Upper lobe of left lung (tissue), 6 donors: ENCODE measurements at regions not wholly inside any gene's neighbourhood (a gene's known extent, or its start where the extent isn't known, plus 50 kb on each side); places are given as distances from the start of the nearest gene placed in this dataset.

Experiments used
- ATAC-seq, 2 donors: fragments of 200-7000 bp; cut with Tn5 transposase; one replicate each; pipeline ENCODE4 v1.9.1; 2022; ENCODE audit warnings: mild to moderate bottlenecking in 2 of 2, moderate library complexity in 2 of 2; ENCODE audit not compliant: low FRiP score in 2 of 2
- DNase-seq, 2 donors: peaks; one replicate each; pipeline ENCODE4 v3.0.0-alpha.2; 2019 to 2020
- H3K27ac ChIP-seq, 4 donors: fragments of 200-600 bp; sonication (generic); one replicate each; pipeline ENCODE4 v1.5.1; 2016 to 2019
- H3K27me3 ChIP-seq, 4 donors: fragments of 200-600 bp; sonication (generic); one replicate each; pipeline ENCODE4 v1.5.1; 2017 to 2019
- H3K36me3 ChIP-seq, 4 donors: fragments of 200-600 bp; sonication (generic); one replicate each; pipeline ENCODE4 v1.5.1; 2016 to 2019
- H3K4me1 ChIP-seq, 4 donors: fragments of 200-600 bp; sonication (generic); one replicate each; pipeline ENCODE4 v1.5.1; 2018 to 2019
- H3K4me3 ChIP-seq, 4 donors: fragments of 200-600 bp; sonication (generic); one replicate each; pipeline ENCODE4 v1.5.1; 2017 to 2019; ENCODE audit warnings: mild to moderate bottlenecking in 2 of 4, moderate library complexity in 1 of 4
- H3K9me3 ChIP-seq, 4 donors: fragments of 200-600 bp; sonication (generic); one replicate each; pipeline ENCODE4 v1.5.1; 2018 to 2019
- CTCF ChIP-seq, 6 experiments: fragments of 450-650 bp in 4 of 6; fragments of 200-600 bp in 2 of 6; sonication (generic) in 2 of 6; IDR thresholded peaks; one replicate each; pipeline ENCODE4 v1.5.1; 2016 to 2019; ENCODE audit warnings: antibody characterized with exemption in 6 of 6
- EP300 ChIP-seq, 4 donors: sonication (generic); formaldehyde crosslinking; IDR thresholded peaks; one replicate each; pipeline ENCODE4 v1.5.1; 2017; ENCODE audit warnings: antibody characterized with exemption in 4 of 4, control low read depth in 2 of 4
- POLR2A ChIP-seq, 4 donors: fragments of 450-650 bp; IDR thresholded peaks; one replicate each; pipeline ENCODE4 v1.5.1; 2016 to 2017; ENCODE audit warnings: antibody characterized with exemption in 4 of 4, mild to moderate bottlenecking in 2 of 4
- POLR2AphosphoS5 ChIP-seq, 2 donors: sonication (generic); formaldehyde crosslinking; IDR thresholded peaks; one replicate each; pipeline ENCODE4 v1.5.1; 2017; ENCODE audit warnings: antibody characterized with exemption in 2 of 2
- WGBS, 2 donors: methylation state at CpG; one replicate each; pipeline ENCODE4 v1.1.5; 2017 to 2018; 5-methylcytosine and 5-hydroxymethylcytosine counted together
- donor health status: DM: no; HTN: no; CAD: no; lungs with moderate emphysema.
- donor health status: DM: no; HTN: yes; CAD: no; lungs with severe emphysema.

GRCh38 chr13:103443604-103444003 lies 377.4 kb upstream of the SLC10A2 start:
- H3K9me3 ChIP-seq: no peaks in the 10 kb centered on the region
- H3K4me1 ChIP-seq: no peaks in the 10 kb centered on the region
- 67 to 72% methylated on average over 4 of the region's 4 CpGs for WGBS, 2 donors
- H3K4me3 ChIP-seq: no peak overlapping the region
- H3K27ac ChIP-seq: no peak overlapping the region
- DNase-seq (no peak), ATAC-seq (no peak)
- TF ChIP-seq POLR2A (IDR thresholded peaks at IDR 0.05): no peak
- TF ChIP-seq CTCF (IDR thresholded peaks at IDR 0.05): no peak
- no peak for TF ChIP-seq POLR2AphosphoS5 (IDR thresholded peaks at IDR 0.05)
- no peak for TF ChIP-seq EP300 (IDR thresholded peaks at IDR 0.05)
- H3K36me3 ChIP-seq: no peaks in the 10 kb centered on the region
- no peaks in the 10 kb centered on the region for H3K27me3 ChIP-seq

DNA sequence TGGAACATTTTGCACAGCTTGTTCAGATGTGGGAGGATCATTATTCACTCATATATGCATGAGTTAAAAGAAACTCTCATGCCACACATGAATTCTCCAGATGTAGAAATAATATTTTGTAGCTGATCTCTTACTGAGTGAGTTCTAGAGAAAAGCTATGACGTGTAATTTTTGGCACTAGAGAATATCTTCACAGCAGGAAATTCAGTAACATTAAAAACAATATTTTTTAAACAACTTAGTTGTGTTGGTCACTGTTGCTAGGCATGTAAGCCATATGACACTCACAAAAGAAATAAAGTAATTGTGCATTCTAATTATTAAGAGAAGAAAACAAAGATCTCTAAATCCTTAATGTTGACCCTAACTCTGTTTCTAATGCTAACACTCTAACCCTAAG lies 371.4 kb upstream of the SLC10A2 start:
- no peak overlapping the region for H3K27ac ChIP-seq
- no peaks in the 10 kb centered on the region for H3K4me1 ChIP-seq
- DNase-seq: no peak
- TF ChIP-seq EP300 (IDR thresholded peaks at IDR 0.05) (no peak), POLR2AphosphoS5 (IDR thresholded peaks at IDR 0.05) (no peak), POLR2A (IDR thresholded peaks at IDR 0.05) (no peak), CTCF (IDR thresholded peaks at IDR 0.05) (no peak)
- no peaks in the 10 kb centered on the region for H3K27me3 ChIP-seq
- no peaks in the 10 kb centered on the region for H3K9me3 ChIP-seq
- no peak overlapping the region for H3K4me3 ChIP-seq
- ATAC-seq: no peak
- WGBS, 2 donors: 62 to 83% methylated on average over 1 of the region's 1 CpG
- H3K36me3 ChIP-seq: no peaks in the 10 kb centered on the region

DNA sequence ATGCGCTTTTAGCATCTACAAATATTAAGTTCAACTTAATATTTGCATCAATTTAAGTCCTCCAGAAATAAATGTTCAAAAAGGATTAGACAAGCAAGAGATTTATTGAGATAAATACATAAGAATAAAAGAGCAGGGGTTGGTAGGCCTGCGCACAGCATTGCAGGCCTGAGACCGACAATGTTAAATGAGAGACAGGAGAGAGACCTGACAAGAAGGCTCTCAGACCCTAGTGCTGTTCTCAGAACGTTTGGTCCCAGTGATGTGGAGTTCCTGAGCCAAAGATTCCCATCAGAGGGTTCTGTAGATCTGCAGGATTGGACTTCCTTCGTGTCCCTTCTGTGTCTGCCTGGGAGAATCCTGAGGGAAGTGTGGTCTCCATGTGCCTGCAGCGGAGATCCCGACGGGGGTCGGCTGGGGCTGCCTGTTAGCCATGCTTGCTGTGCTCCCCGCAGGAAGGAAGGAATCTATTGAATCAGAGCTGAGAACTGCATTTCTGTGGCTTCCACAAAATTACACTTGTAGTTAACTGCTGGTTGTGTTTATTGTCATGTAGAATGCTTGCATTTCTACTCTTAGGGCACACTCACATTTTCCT lies 369.9 kb upstream of the SLC10A2 start:
- 77 to 81% methylated on average over 7 to 10 of the region's 10 CpGs for WGBS, 2 donors
- TF ChIP-seq CTCF (IDR thresholded peaks at IDR 0.05) (no peak), POLR2AphosphoS5 (IDR thresholded peaks at IDR 0.05) (no peak), EP300 (IDR thresholded peaks at IDR 0.05) (no peak), POLR2A (IDR thresholded peaks at IDR 0.05) (no peak)
- Histone ChIP-seq H3K4me1 (no peaks in the 10 kb centered on the region), H3K27me3 (no peaks in the 10 kb centered on the region), H3K27ac (no peak overlapping the region), H3K4me3 (no peak overlapping the region), H3K36me3 (no peaks in the 10 kb centered on the region), H3K9me3 (no peaks in the 10 kb centered on the region)
- peak in 1 of 2 donors; percentile 38 for DNase-seq
- ATAC-seq: no peak

DNA sequence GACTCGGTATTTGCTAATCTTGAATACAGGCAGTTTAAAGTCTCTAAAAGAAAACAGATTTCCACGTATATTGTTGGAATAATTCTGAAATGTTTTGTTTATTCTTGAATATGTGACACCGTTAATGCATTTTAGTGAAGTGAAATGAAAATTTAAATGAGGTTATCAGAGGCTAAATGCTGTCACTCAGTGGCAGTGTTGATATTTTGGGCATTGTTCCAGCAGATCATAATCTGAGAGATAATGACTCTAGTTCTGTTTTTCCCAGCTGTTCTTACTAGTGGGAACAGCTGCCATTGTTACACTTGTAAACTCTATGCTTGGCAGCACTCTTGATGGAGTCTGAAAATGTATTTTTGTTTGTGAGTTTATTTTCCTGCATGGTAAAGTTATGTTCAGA lies 365.6 kb upstream of the SLC10A2 start:
- ATAC-seq (no peak), DNase-seq (no peak)
- H3K4me3 ChIP-seq: no peak overlapping the region
- 64 to 68% methylated on average over 3 of the region's 3 CpGs for WGBS, 2 donors
- H3K27ac ChIP-seq: no peak overlapping the region
- no peaks in the 10 kb centered on the region for H3K4me1 ChIP-seq
- no peak for TF ChIP-seq CTCF (IDR thresholded peaks at IDR 0.05)
- no peak for TF ChIP-seq POLR2A (IDR thresholded peaks at IDR 0.05)
- no peak for TF ChIP-seq POLR2AphosphoS5 (IDR thresholded peaks at IDR 0.05)
- TF ChIP-seq EP300 (IDR thresholded peaks at IDR 0.05): no peak
- H3K9me3 ChIP-seq: no peaks in the 10 kb centered on the region
- no peaks in the 10 kb centered on the region for H3K36me3 ChIP-seq
- H3K27me3 ChIP-seq: no peaks in the 10 kb centered on the region

- TF ChIP-seq POLR2A (IDR thresholded peaks at IDR 0.05) (no peak), EP300 (IDR thresholded peaks at IDR 0.05) (no peak), POLR2AphosphoS5 (IDR thresholded peaks at IDR 0.05) (no peak), CTCF (IDR thresholded peaks at IDR 0.05) (no peak)
- Histone ChIP-seq H3K27ac (no peak overlapping the region), H3K9me3 (no peaks in the 10 kb centered on the region), H3K4me1 (no peaks in the 10 kb centered on the region), H3K27me3 (no peaks in the 10 kb centered on the region), H3K36me3 (no peaks in the 10 kb centered on the region), H3K4me3 (no peak overlapping the region)
- DNase-seq: no peak
- no peak for ATAC-seq
- 88 to 94% methylated on average over 4 of the region's 4 CpGs for WGBS, 2 donors
Measured at GRCh38 chr13:103430368-103430767, 364.2 kb upstream of the SLC10A2 start.
